Hematopoietic multipotent progenitor cell (in vitro differentiated cells): ENCODE measurements at regions not wholly inside any gene's neighbourhood (a gene's known extent, or its start where the extent isn't known, plus 50 kb on each side); places are given as distances from the start of the nearest gene placed in this dataset.

Source experiments
- DNase-seq, 3 donors: peaks; one replicate each; pipeline ENCODE4 v3.0.0-alpha.2; 2011 to 2015; ENCODE audit warnings: low read depth in 2 of 3, low spot score in 2 of 3

GRCh38 chr1:108051631-108052377 is 86.8 kb upstream of the VAV3 start:
- DNase-seq, result peak in 1 of 3 donors; percentile 42

GRCh38 chr1:108050911-108051629 is 86.1 kb upstream of the VAV3 start:
- peak in 2 of 3 donors; percentile 83 to 96 for DNase-seq

GRCh38 chr1:108050158-108050557 is 85.2 kb upstream of the VAV3 start:
- peak in 2 of 3 donors; percentile 72 to 76 for DNase-seq

- DNase-seq, result peak in 2 of 3 donors; percentile 50 to 69
Measured at GRCh38 chr1:108049178-108049819, 84.3 kb upstream of the VAV3 start.

GRCh38 chr1:108048301-108049177 is 83.6 kb upstream of the VAV3 start:
- DNase-seq, result no peak

GRCh38 chr1:108047085-108047484 is 82.1 kb upstream of the VAV3 start:
- DNase-seq, result no peak

- no peak for DNase-seq
Measured at GRCh38 chr1:108046026-108046425, 81.0 kb upstream of the VAV3 start.

GRCh38 chr1:108045460-108045859 is 80.5 kb upstream of the VAV3 start:
- no peak for DNase-seq

- DNase-seq, result no peak
Measured at GRCh38 chr1:108044318-108044717, 79.3 kb upstream of the VAV3 start.

GRCh38 chr1:108043707-108044106 is 78.7 kb upstream of the VAV3 start:
- DNase-seq, result peak in 2 of 3 donors; percentile 82 to 95

GRCh38 chr1:108042610-108043009 is 77.6 kb upstream of the VAV3 start:
- DNase-seq, result no peak

- peak in 2 of 3 donors; percentile 41 to 57 for DNase-seq
Measured at GRCh38 chr1:108041360-108042142, 76.6 kb upstream of the VAV3 start.

GRCh38 chr1:108038653-108039236 is 73.8 kb upstream of the VAV3 start:
- DNase-seq, result no peak

GRCh38 chr1:108036796-108037562 is 72.0 kb upstream of the VAV3 start:
- no peak for DNase-seq

GRCh38 chr1:108034396-108034795 is 69.4 kb upstream of the VAV3 start:
- DNase-seq, result no peak

- DNase-seq, result no peak
Measured at GRCh38 chr1:108033550-108033951, 68.6 kb upstream of the VAV3 start.

GRCh38 chr1:108028841-108029388 is 63.9 kb upstream of the VAV3 start:
- DNase-seq, result peak in 1 of 3 donors; percentile 59

GRCh38 chr1:108027389-108027788 is 62.4 kb upstream of the VAV3 start:
- DNase-seq, result no peak
